ENCODE measurements at regions not wholly inside any gene's neighbourhood (a gene's known extent, or its start where the extent isn't known, plus 50 kb on each side); places are given as distances from the start of the nearest gene placed in this dataset.

DNA sequence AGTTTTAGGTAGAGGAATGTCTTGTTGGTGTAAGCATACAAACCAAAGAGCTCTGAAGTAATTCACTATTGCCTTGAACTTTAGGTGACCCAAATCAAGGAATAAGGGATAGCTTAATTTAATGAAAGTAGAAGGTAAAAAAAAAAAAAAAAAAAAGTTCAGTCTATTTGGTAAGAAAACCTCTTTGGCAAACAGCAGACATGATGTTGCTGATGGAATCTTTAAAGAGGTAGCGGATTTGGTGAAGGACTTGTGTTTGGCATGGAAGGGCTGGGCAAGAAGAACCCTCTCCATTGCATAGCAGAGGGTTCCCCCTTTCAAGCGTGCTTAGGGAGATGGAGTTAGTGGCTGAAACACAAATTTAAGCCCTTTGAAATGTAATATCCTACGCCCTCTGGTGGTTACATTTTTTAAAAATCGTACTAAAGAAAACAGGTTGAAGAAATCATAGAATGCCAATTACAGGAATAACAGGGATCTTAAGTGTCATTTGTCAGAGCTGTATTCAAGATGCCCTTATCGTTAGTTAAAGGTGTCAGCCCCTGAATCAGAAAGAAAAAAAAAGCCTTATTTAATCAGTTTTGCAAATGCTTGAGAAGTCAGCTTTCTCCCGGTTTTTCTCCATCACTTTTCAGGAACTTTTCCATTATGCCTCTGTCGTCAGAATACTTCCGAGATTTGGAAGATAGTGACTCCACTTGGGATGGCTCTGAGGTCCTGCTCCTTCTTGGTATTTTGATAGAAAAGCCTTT, 383.1 kb downstream of the KCNJ2 start:
- Histone ChIP-seq H2AFZ (no peak overlapping the region), H3K9me2 (ENCODE audit: insufficient read depth) (0 out of 2 replicates have a peak, but pooled peaks cover 11% of the 10 kb centered on the region), H3K4me2 (no peak overlapping the region), H3K79me2 (replicated peaks; ENCODE audit: insufficient read depth) (no peaks in the 10 kb centered on the region), H3K4me3 (no peak overlapping the region), H3K27ac (ENCODE audit: low read depth) (no peak overlapping the region), H3K4me1 (ENCODE audit: insufficient read depth) (no peaks in the 10 kb centered on the region), H3K27me3 (ENCODE audit: insufficient read depth) (no peaks in the 10 kb centered on the region), H4K20me1 (replicated peaks; ENCODE audit: insufficient read depth) (no peaks in the 10 kb centered on the region), H3K36me3 (ENCODE audit: insufficient read depth) (no peaks in the 10 kb centered on the region), H3F3A (replicated peaks; ENCODE audit: low read depth) (no peaks in the 10 kb centered on the region)
- TF ChIP-seq, protein P1, sequence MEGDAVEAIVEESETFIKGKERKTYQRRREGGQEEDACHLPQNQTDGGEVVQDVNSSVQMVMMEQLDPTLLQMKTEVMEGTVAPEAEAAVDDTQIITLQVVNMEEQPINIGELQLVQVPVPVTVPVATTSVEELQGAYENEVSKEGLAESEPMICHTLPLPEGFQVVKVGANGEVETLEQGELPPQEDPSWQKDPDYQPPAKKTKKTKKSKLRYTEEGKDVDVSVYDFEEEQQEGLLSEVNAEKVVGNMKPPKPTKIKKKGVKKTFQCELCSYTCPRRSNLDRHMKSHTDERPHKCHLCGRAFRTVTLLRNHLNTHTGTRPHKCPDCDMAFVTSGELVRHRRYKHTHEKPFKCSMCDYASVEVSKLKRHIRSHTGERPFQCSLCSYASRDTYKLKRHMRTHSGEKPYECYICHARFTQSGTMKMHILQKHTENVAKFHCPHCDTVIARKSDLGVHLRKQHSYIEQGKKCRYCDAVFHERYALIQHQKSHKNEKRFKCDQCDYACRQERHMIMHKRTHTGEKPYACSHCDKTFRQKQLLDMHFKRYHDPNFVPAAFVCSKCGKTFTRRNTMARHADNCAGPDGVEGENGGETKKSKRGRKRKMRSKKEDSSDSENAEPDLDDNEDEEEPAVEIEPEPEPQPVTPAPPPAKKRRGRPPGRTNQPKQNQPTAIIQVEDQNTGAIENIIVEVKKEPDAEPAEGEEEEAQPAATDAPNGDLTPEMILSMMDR (conservative IDR thresholded peaks at IDR 0.05; ENCODE audit: low read depth in 2 of 2), result peak; percentile 58 to 73
- TF ChIP-seq ZNF114 (CRISPR knock-in tag; IDR thresholded peaks at IDR 0.05), result no peak
- no peak for TF ChIP-seq NANOG (IDR thresholded peaks at IDR 0.05; ENCODE audit: borderline replicate concordance)
- TF ChIP-seq EZH2 (IDR thresholded peaks at IDR 0.05; ENCODE audit: low read depth, unreplicated experiment), result no peak
- no peak for TF ChIP-seq POLR2AphosphoS5 (IDR thresholded peaks at IDR 0.05; ENCODE audit: low read depth)
- TF ChIP-seq, protein P2, sequence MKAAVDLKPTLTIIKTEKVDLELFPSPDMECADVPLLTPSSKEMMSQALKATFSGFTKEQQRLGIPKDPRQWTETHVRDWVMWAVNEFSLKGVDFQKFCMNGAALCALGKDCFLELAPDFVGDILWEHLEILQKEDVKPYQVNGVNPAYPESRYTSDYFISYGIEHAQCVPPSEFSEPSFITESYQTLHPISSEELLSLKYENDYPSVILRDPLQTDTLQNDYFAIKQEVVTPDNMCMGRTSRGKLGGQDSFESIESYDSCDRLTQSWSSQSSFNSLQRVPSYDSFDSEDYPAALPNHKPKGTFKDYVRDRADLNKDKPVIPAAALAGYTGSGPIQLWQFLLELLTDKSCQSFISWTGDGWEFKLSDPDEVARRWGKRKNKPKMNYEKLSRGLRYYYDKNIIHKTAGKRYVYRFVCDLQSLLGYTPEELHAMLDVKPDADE (IDR thresholded peaks at IDR 0.05), result no peak
- no peak for TF ChIP-seq CREB1 (CRISPR knock-in tag; IDR thresholded peaks at IDR 0.05; ENCODE audit: low read depth)
- no peak for TF ChIP-seq EZH2phosphoT487 (IDR thresholded peaks at IDR 0.05; ENCODE audit: unreplicated experiment)
- no peak for TF ChIP-seq JUNB (IDR thresholded peaks at IDR 0.05; ENCODE audit: unreplicated experiment)
- Mint-ChIP-seq H3K4me3 (no peak overlapping the region), H3K36me3 (ENCODE audit: low read depth) (no peaks in the 10 kb centered on the region; the same call in 2 of the 3 replicates), H3K4me1 (no peaks in the 10 kb centered on the region), H3K27me3 (ENCODE audit: insufficient read depth, low read depth, poor library complexity) (no peaks in the 10 kb centered on the region), H3K27ac (no peak overlapping the region), H3K9me3 (peaks cover 3% of the 10 kb centered on the region; the same call in 2 of the 3 replicates)
- ATAC-seq (peak; percentile 79), DNase-seq (ENCODE audit: low spot score) (peak; percentile 79)

DNA sequence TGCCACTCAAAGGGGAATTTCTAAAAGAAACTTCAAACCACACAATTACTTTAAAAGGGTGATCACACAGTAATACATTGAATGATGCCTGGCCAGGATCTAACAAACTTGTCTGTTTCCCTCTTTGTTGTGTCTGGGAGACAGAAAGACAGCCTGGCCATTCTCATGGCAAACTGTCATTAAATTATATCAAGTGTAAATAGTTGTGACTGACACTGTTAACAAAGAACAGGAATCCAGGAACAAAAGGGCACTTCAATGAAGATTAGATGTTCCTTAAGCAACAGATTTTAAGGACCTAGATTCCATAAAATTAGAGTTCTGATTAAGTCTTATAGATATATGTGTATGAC, 383.6 kb downstream of the KCNJ2 start:
- Mint-ChIP-seq H3K36me3 (ENCODE audit: low read depth) (no peaks in the 10 kb centered on the region; the same call in 2 of the 3 replicates), H3K9me3 (peaks cover 3% of the 10 kb centered on the region; the same call in 2 of the 3 replicates), H3K27ac (no peak overlapping the region), H3K27me3 (ENCODE audit: insufficient read depth, low read depth, poor library complexity) (no peaks in the 10 kb centered on the region), H3K4me1 (no peaks in the 10 kb centered on the region), H3K4me3 (no peak overlapping the region)
- H3K79me2 ChIP-seq (replicated peaks; ENCODE audit: insufficient read depth), result no peaks in the 10 kb centered on the region
- no peak overlapping the region for H3K4me2 ChIP-seq
- no peaks in the 10 kb centered on the region for H3K36me3 ChIP-seq (ENCODE audit: insufficient read depth)
- no peaks in the 10 kb centered on the region for H3F3A ChIP-seq (replicated peaks; ENCODE audit: low read depth)
- H3K4me3 ChIP-seq, result no peak overlapping the region
- H2AFZ ChIP-seq, result no peak overlapping the region
- no peaks in the 10 kb centered on the region for H4K20me1 ChIP-seq (replicated peaks; ENCODE audit: insufficient read depth)
- H3K27me3 ChIP-seq (ENCODE audit: insufficient read depth), result no peaks in the 10 kb centered on the region
- ATAC-seq (no peak), DNase-seq (ENCODE audit: low spot score) (no peak)
- no peak overlapping the region for H3K27ac ChIP-seq (ENCODE audit: low read depth)
- H3K4me1 ChIP-seq (ENCODE audit: insufficient read depth), result no peaks in the 10 kb centered on the region
- 0 out of 2 replicates have a peak, but pooled peaks cover 11% of the 10 kb centered on the region for H3K9me2 ChIP-seq (ENCODE audit: insufficient read depth)
- TF ChIP-seq CREB1 (CRISPR knock-in tag; IDR thresholded peaks at IDR 0.05; ENCODE audit: low read depth) (no peak), STAT1 (IDR thresholded peaks at IDR 0.05; ENCODE audit: unreplicated experiment) (no peak), ZNF331 (CRISPR knock-in tag; IDR thresholded peaks at IDR 0.05; ENCODE audit: low read depth) (no peak), EZH2 (IDR thresholded peaks at IDR 0.05; ENCODE audit: low read depth, unreplicated experiment) (no peak), ZNF114 (CRISPR knock-in tag; IDR thresholded peaks at IDR 0.05) (no peak), NANOG (IDR thresholded peaks at IDR 0.05; ENCODE audit: borderline replicate concordance) (no peak), EZH2phosphoT487 (IDR thresholded peaks at IDR 0.05; ENCODE audit: unreplicated experiment) (no peak), POLR2AphosphoS5 (IDR thresholded peaks at IDR 0.05; ENCODE audit: low read depth) (no peak)
- TF ChIP-seq, protein P1 (conservative IDR thresholded peaks at IDR 0.05; ENCODE audit: low read depth in 2 of 2), result no peak
- TF ChIP-seq, protein P3, sequence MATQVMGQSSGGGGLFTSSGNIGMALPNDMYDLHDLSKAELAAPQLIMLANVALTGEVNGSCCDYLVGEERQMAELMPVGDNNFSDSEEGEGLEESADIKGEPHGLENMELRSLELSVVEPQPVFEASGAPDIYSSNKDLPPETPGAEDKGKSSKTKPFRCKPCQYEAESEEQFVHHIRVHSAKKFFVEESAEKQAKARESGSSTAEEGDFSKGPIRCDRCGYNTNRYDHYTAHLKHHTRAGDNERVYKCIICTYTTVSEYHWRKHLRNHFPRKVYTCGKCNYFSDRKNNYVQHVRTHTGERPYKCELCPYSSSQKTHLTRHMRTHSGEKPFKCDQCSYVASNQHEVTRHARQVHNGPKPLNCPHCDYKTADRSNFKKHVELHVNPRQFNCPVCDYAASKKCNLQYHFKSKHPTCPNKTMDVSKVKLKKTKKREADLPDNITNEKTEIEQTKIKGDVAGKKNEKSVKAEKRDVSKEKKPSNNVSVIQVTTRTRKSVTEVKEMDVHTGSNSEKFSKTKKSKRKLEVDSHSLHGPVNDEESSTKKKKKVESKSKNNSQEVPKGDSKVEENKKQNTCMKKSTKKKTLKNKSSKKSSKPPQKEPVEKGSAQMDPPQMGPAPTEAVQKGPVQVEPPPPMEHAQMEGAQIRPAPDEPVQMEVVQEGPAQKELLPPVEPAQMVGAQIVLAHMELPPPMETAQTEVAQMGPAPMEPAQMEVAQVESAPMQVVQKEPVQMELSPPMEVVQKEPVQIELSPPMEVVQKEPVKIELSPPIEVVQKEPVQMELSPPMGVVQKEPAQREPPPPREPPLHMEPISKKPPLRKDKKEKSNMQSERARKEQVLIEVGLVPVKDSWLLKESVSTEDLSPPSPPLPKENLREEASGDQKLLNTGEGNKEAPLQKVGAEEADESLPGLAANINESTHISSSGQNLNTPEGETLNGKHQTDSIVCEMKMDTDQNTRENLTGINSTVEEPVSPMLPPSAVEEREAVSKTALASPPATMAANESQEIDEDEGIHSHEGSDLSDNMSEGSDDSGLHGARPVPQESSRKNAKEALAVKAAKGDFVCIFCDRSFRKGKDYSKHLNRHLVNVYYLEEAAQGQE (IDR thresholded peaks at IDR 0.05; ENCODE audit: unreplicated experiment), result no peak

All from GM23338 (cell line).